Omental fat pad (tissue), 3 donors: ENCODE measurements at regions not wholly inside any gene's neighbourhood (a gene's known extent, or its start where the extent isn't known, plus 50 kb on each side); places are given as distances from the start of the nearest gene placed in this dataset.

ENCODE experiments used
- ATAC-seq: fragments of 150-250 bp; one replicate; pipeline ENCODE4 v1.9.1; 2016; ENCODE audit warnings: mild to moderate bottlenecking, moderate library complexity; ENCODE audit not compliant: low FRiP score
- DNase-seq: peaks from one replicate; pipeline ENCODE4 v3.0.0-alpha.2; 2019; ENCODE audit warnings: low spot score
- TF ChIP-seq, protein P1 (sequence below), 3 donors: fragments of 450-650 bp; IDR thresholded peaks; one replicate each; pipeline ENCODE4 v1.5.1; 2016 to 2017; ENCODE audit warnings: antibody characterized with exemption in 3 of 3, mild to moderate bottlenecking in 3 of 3, moderate library complexity in 2 of 3

DNA sequence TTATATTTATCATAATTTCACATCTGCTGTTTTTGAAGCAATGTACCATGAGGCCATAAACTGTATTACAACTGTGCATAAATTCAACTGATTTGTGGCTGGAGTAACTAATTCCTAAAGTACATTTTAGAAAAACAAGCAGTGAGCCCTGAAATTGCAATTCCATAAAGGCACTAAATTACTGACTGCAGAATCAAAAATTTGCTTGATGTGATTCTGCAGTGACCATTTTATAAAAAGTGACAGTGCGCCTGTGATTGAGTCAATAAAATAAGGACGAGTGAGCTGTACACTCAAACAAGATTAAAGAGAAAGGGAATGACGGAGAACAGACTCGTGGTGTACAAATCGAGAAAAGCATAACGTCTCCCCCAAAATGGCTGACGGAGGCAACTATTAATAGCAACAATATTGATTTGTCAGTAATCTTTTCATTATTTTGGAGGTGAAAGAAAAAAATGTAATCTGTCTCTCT is 121.4 kb upstream of the MEIS2 start:
- TF ChIP-seq, protein P1, sequence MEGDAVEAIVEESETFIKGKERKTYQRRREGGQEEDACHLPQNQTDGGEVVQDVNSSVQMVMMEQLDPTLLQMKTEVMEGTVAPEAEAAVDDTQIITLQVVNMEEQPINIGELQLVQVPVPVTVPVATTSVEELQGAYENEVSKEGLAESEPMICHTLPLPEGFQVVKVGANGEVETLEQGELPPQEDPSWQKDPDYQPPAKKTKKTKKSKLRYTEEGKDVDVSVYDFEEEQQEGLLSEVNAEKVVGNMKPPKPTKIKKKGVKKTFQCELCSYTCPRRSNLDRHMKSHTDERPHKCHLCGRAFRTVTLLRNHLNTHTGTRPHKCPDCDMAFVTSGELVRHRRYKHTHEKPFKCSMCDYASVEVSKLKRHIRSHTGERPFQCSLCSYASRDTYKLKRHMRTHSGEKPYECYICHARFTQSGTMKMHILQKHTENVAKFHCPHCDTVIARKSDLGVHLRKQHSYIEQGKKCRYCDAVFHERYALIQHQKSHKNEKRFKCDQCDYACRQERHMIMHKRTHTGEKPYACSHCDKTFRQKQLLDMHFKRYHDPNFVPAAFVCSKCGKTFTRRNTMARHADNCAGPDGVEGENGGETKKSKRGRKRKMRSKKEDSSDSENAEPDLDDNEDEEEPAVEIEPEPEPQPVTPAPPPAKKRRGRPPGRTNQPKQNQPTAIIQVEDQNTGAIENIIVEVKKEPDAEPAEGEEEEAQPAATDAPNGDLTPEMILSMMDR (IDR thresholded peaks at IDR 0.05): no peak
- DNase-seq: no peak
- ATAC-seq: no peak

DNA sequence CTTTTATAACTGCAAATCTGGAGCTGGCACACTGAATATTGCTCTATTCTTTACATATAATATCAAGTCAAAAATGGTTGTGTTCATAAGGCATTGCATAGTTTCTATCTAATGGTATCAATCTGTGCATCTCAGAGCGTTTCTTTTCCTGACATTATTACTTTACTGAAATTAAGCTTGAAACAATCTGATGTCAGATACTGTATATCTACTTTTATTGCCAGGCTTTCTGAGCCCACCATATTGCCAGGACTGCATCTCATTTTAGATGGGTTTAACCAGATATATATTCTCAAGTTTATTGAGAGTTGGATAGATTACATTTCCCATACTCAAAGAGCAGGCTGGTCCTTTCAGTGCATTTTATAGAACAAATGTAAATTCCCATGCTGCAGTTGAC is 122.7 kb upstream of the MEIS2 start:
- DNase-seq: no peak
- TF ChIP-seq, protein P1 (IDR thresholded peaks at IDR 0.05): no peak
- no peak for ATAC-seq

DNA sequence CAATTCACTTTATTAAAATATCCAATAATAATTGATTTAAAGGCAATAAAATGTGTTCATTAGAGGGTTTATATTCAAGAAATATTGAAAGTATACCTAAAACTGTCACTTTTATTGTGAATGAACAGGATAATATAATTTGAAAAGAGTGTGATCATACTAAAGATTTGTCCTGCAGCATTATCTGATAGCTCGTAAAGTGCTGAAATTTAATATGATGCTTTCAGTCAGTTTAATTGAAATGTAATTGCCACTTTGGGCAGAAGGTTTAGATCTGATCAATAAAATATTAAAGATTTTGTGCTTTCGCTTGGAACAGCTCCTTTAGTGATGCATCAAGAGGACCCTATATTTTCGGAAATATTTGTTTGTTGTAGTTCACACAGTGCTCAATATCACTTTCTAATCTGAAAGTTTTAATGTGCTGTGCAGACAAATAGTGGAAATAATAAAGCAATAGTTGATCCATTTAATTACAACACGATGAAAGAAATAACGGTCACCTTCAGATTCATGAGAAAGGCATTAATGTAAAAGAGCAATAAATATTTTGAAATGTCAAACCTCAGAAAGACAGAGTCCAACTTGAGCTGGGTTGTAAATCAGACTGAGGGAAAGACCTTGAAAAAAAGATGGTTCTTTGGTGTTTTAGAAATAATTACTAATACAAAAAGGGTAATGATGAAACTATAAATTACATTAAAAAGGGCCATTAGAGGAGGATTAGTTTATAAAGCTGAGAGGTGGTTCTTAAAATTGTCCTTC is 129.7 kb upstream of the MEIS2 start:
- TF ChIP-seq, protein P1 (IDR thresholded peaks at IDR 0.05): no peak
- ATAC-seq (no peak), DNase-seq (no peak)

DNA sequence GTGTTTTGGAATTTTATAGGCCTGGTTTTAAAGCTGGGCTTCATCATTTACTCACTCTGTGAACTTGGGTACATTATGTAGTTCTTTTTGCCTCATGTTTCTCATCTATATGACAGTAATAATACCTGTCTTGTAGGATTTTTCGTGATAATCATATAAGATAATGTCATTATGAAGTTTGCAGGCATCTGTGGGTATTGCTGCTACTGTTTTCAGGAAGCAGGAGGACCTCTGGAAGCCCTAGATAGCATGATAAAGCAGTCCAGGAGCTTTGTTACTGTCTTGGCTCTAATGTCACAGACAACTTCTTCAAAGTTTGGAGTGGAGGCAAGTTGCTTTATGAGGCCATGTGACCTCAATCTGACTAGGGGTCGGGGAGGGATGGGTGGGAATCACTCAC is 145.0 kb upstream of the MEIS2 start:
- TF ChIP-seq, protein P1 (IDR thresholded peaks at IDR 0.05): no peak
- DNase-seq (no peak), ATAC-seq (no peak)

DNA sequence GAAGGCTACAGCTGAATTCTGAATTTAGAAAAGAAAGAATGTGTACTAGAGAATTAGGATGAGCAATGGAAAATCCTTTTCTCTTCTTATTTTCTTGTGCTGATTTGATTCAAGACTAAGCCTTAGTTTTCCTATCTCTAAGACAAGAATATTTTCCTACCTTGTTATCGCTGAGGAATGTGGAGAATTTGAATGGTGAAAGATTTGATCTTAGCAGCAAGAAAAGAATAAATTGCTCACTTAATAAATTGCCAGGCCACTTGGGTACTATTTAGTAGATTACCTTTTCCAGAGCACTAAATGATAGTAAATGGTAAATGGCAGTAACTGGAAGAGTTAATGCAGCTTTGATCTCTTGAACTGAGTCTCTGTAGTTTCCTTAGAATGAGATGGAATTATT is 145.7 kb upstream of the MEIS2 start:
- DNase-seq (no peak), ATAC-seq (no peak)
- TF ChIP-seq, protein P1 (IDR thresholded peaks at IDR 0.05): no peak

DNA sequence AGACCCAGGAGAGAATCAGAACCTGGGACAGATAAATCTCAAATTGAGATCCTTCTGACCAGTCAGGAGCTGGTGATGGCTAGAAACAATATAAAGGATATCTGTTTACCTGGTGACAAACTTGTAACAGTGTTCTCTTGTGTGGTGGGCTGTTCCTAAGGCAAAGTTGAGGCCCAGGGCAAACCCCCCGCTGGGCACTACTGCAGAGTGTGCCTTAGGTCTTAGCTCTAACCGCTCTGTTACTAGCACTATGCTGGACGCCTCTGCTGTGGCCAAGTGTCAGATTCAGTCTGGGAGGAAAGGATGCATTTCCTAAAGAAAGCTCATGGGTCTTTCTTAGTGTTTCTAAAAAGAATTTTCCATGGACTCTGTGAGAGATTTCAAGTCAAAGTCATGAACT is 146.5 kb upstream of the MEIS2 start:
- TF ChIP-seq, protein P1 (IDR thresholded peaks at IDR 0.05): no peak
- DNase-seq (no peak), ATAC-seq (no peak)

DNA sequence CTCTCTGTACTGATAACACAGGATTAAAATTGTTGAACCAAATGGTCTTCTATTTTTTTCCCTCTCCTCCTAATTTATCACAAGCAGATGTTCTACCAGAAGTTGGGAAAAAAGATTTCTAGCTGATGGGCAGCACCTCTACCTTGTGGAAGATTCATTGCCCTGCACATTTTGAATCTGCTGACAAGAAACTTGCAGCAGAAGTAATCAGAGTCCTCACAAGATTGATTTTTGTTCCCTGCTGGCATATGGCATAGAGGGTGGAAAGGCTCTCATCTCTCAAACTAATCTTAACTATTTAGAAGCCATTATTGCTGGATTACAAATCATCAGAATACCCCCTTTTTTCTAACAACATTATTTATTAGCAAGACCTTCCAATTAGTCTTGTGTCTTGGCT is 148.9 kb upstream of the MEIS2 start:
- ATAC-seq (no peak), DNase-seq (no peak)
- TF ChIP-seq, protein P1 (IDR thresholded peaks at IDR 0.05): no peak
